Prostate gland (tissue), 2 donors: ENCODE measurements at regions not wholly inside any gene's neighbourhood (a gene's known extent, or its start where the extent isn't known, plus 50 kb on each side); places are given as distances from the start of the nearest gene placed in this dataset.

Experiments used
- POLR2AphosphoS5 ChIP-seq: sonication (generic); formaldehyde crosslinking; IDR thresholded peaks from one replicate; pipeline ENCODE4 v1.6.1; 2017; ENCODE audit warnings: antibody characterized with exemption
- TF ChIP-seq, protein P1 (sequence below), 4 experiments: fragments of 200-600 bp in 2 of 4; fragments of 450-650 bp in 2 of 4; sonication (generic) in 2 of 4; IDR thresholded peaks; 1 replicate in 3 of 4; 2 replicates in 1 of 4; pipeline ENCODE4 v1.5.1; 2016 to 2019; ENCODE audit warnings: antibody characterized with exemption in 4 of 4, mild to moderate bottlenecking in 2 of 4, moderate library complexity in 2 of 4

DNA sequence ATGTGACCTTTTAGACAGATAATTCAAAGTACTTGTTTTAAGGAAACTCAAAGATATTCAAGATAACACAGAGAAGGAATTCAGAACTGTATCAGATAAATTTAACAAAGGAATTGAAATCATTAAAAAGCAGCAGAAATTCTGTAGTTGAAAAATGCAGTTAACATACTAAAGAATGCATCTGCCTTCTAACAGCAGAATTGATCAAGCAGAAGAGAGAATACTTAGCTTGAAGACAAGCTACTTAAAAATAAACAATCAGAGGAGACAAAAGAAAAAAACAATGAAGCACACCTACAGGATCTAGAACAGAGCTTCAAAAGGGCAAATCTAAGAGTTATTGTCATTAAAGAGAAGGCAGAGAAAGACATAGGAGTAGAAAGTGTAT, 123.0 kb upstream of the TET2 start:
- no peak for TF ChIP-seq POLR2AphosphoS5
- TF ChIP-seq, protein P1, sequence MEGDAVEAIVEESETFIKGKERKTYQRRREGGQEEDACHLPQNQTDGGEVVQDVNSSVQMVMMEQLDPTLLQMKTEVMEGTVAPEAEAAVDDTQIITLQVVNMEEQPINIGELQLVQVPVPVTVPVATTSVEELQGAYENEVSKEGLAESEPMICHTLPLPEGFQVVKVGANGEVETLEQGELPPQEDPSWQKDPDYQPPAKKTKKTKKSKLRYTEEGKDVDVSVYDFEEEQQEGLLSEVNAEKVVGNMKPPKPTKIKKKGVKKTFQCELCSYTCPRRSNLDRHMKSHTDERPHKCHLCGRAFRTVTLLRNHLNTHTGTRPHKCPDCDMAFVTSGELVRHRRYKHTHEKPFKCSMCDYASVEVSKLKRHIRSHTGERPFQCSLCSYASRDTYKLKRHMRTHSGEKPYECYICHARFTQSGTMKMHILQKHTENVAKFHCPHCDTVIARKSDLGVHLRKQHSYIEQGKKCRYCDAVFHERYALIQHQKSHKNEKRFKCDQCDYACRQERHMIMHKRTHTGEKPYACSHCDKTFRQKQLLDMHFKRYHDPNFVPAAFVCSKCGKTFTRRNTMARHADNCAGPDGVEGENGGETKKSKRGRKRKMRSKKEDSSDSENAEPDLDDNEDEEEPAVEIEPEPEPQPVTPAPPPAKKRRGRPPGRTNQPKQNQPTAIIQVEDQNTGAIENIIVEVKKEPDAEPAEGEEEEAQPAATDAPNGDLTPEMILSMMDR (IDR thresholded peaks at IDR 0.05): no peak
